Endothelial cell of umbilical vein (primary cell): ENCODE measurements at regions not wholly inside any gene's neighbourhood (a gene's known extent, or its start where the extent isn't known, plus 50 kb on each side); places are given as distances from the start of the nearest gene placed in this dataset.

Source experiments
- GATA2 ChIP-seq: IDR thresholded peaks from 2 replicates; pipeline ENCODE4 v1.7.0; 2011; ENCODE audit warnings: low read depth, mild to moderate bottlenecking, moderate library complexity, mixed read lengths, low read length; ENCODE audit not compliant: insufficient read length, insufficient read depth
- JUN ChIP-seq: IDR thresholded peaks from 2 replicates; pipeline ENCODE4 v1.6.1; 2011; ENCODE audit warnings: borderline replicate concordance, low read depth; ENCODE audit not compliant: insufficient read length, insufficient read depth
- POLR2A ChIP-seq: IDR thresholded peaks from 2 replicates; pipeline ENCODE4 v1.6.1; 2012; ENCODE audit warnings: low read depth, mild to moderate bottlenecking, control low read depth, low read length
- POLR2AphosphoS5 ChIP-seq: IDR thresholded peaks from 2 replicates; pipeline ENCODE4 v1.6.1; 2012; ENCODE audit warnings: low read depth, mild to moderate bottlenecking, control low read depth, low read length, moderate library complexity; ENCODE audit not compliant: insufficient read depth
- TF ChIP-seq, protein P1 (sequence below), 2 donors: IDR thresholded peaks; 1 replicate in 1 of 2; 2 replicates in 1 of 2; pipeline ENCODE4 v1.5.1; 2011; ENCODE audit warnings: low read length in 2 of 2, mild to moderate bottlenecking in 2 of 2, moderate library complexity in 2 of 2, control low read depth in 1 of 2, inconsistent platforms in 1 of 2, low read depth in 1 of 2; ENCODE audit not compliant: insufficient read depth in 1 of 2; ENCODE audit errors: extremely low read depth in 1 of 2

- TF ChIP-seq POLR2AphosphoS5 (no peak), JUN (no peak), POLR2A (no peak), GATA2 (no peak)
- TF ChIP-seq, protein P1, sequence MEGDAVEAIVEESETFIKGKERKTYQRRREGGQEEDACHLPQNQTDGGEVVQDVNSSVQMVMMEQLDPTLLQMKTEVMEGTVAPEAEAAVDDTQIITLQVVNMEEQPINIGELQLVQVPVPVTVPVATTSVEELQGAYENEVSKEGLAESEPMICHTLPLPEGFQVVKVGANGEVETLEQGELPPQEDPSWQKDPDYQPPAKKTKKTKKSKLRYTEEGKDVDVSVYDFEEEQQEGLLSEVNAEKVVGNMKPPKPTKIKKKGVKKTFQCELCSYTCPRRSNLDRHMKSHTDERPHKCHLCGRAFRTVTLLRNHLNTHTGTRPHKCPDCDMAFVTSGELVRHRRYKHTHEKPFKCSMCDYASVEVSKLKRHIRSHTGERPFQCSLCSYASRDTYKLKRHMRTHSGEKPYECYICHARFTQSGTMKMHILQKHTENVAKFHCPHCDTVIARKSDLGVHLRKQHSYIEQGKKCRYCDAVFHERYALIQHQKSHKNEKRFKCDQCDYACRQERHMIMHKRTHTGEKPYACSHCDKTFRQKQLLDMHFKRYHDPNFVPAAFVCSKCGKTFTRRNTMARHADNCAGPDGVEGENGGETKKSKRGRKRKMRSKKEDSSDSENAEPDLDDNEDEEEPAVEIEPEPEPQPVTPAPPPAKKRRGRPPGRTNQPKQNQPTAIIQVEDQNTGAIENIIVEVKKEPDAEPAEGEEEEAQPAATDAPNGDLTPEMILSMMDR (IDR thresholded peaks at IDR 0.05; ENCODE audit: extremely low read depth in 1 of 2, insufficient read depth in 1 of 2, low read depth in 1 of 2, low read length in 2 of 2), result no peak
Observed at GRCh38 chr3:99505200-99505599, 133.2 kb upstream of the COL8A1 start.
